Stimulated activated CD4-positive, alpha-beta T cell treated with anti-CD3 and anti-CD28 coated beads, Interleukin-12 subunit alpha, Interleukin-12 subunit beta, amount 100 ng/mL, for 24 hours (primary cell): ENCODE measurements at regions not wholly inside any gene's neighbourhood (a gene's known extent, or its start where the extent isn't known, plus 50 kb on each side); places are given as distances from the start of the nearest gene placed in this dataset.

Experiments
- DNase-seq, 2 experiments: peaks; one replicate each; pipeline ENCODE4 v3.0.0-alpha.2; 2020; ENCODE audit warnings: low read depth in 2 of 2

DNA sequence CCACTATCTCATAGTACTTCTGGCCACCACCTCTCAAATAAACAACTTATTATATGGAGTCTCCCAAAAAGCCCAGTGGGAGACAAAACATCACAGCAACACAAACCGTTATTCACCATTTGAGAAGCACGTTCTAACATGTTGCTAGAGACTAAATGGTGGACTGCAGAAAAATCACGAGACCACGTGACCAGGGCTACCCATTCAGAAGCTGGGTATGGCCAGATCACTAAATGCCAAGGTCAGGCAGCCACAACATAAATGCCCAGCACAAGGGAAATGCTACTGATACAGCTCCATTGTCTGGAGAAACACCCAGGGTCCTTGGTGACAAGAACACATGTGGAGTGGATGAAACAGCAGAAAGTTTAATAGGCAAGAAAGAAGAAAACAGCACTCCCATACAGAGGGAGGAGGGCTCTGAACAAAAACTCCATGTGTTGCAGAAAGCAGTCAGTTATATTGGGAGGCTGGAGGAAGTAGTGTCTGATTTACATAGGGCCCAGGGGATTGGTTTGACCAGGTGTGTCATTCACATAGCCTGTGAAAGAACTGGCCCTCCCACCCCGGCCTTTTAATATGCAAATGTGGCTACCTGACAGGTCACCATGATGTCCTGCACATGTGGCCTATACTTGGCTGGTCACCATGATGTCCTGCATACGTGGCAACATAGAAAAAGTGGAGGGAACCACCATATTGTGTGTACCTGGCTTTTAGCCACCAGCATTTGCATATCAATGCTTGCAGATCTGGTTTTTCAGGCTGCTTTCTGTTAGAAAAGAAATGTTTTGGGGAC lies 97.2 kb downstream of the TRIM36 start:
- DNase-seq = no peak

GRCh38 chr5:115070737-115071136 lies 99.0 kb downstream of the TRIM36 start:
- DNase-seq = no peak

GRCh38 chr5:115069087-115069968 lies 100.4 kb downstream of the TRIM36 start:
- no peak for DNase-seq

- DNase-seq = peak in 1 of 2 experiments; percentile 5
These were observed 101.2 kb downstream of the TRIM36 start for GRCh38 chr5:115068239-115069086.

GRCh38 chr5:115064380-115064779 lies 105.3 kb downstream of the TRIM36 start:
- DNase-seq = no peak

DNA sequence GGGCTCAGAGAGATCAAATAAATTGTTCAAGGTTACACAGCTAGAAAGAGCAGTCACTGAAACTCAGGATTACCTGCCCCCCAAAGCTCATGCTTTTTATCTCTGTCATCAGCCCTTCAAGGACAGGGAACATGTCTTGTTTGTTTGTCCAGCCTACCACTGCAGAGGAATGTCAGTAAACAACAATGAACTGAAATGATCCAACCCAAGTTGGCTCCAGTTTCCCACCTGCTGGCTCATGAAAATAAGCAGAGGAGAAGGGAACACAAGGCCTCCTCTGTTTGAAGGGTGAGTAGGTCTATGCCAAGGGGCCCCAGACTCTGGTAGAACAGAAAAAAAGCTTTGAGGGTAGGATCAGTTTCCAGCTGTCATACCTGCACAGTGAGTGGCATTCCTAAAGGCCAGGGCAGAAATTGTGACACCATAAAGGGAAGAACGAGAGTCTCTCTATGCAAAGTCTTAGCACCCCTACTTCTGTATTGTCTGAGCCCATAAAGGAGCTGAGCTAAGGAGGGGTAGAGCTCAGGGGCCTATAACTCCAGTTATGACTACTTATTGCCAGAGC lies 115.2 kb downstream of the TRIM36 start:
- no peak for DNase-seq

DNA sequence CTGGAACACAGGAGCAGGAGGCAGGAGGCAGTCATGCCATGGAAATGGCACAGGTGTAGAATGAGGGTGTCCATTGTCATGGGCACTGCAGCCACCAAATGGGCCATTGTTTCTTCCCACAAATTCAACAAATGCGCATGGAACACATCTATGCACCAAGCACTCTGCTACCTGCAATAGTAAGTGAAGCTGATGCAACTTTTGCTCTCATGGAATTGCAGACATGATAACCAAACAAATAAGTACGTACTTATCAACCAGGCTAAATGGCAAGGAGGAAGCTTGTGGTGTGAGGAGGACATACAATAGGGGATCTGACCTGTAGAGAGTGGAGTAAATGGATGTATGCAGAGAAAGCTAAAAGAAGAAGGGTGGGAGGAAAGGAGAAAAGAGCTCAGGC lies 116.8 kb downstream of the TRIM36 start:
- DNase-seq = no peak

GRCh38 chr5:115050866-115051265 lies 118.8 kb downstream of the TRIM36 start:
- no peak for DNase-seq

GRCh38 chr5:115033861-115034260 lies 135.8 kb downstream of the TRIM36 start:
- no peak for DNase-seq

DNA sequence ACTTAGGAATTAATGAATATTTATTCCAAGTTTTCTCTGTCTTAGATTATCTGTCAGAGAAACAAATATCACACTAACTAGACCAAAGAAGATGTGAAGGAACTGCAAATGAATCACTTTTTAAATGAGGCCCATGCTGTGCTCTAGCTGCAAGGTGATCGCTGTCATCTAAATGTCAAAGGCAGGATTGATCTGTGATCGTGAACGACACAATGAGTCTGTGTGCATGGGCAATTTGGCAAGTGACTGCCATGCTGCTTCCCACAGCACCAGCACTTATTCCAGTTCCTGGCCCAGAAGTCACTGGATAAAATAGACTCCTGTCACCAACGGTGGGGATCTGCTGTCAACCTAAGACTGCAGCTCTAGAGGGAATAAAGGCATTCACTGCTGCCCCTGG lies 141.2 kb downstream of the TRIM36 start:
- DNase-seq = no peak

DNA sequence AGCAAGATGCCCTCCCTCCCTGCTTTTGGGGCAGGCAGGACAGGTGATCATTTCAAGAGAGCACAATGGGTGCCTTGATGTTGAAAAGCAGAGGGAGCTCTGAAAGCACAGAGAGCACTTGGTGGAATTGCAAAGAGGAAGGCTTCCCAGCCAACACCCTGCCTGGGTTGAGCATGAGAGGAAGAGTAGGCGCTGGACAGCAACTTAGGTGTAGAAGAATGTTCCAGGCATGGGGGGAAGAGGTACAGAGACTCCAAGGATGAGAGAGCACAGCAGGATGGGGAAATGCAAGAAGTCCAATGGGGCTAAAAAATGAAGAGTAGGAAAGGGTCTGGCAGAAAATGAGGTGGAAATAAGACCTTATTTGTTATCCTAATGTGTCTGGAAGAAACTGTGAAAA lies 144.8 kb downstream of the TRIM36 start:
- no peak for DNase-seq

GRCh38 chr5:115022303-115022702 lies 147.4 kb downstream of the TRIM36 start:
- DNase-seq = no peak

- DNase-seq = no peak
These were observed 153.1 kb downstream of the TRIM36 start for GRCh38 chr5:115016646-115017045.

DNA sequence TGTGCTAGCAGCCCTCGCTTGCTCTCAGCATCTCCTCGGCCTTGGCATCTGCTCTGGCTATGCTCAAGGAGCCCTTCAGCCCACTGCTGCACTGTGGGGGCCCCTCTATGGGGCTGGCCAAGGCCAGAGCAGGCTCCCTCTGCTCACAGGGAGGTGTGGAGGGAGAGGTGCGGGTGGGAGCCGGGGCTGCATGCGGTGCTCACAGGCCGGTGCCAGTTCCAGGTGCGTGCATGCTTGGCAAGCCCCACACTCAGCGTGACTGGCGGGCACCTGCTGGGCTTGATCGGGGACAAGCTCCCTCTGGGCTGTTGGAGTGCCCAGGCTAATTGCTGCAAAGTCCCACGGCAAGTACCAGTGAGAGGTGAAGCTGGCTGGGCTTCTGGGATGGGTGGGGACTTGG lies 170.5 kb downstream of the TRIM36 start:
- DNase-seq = no peak

- DNase-seq = no peak
These were observed 180.2 kb downstream of the TRIM36 start for GRCh38 chr5:114989512-114989911.

DNA sequence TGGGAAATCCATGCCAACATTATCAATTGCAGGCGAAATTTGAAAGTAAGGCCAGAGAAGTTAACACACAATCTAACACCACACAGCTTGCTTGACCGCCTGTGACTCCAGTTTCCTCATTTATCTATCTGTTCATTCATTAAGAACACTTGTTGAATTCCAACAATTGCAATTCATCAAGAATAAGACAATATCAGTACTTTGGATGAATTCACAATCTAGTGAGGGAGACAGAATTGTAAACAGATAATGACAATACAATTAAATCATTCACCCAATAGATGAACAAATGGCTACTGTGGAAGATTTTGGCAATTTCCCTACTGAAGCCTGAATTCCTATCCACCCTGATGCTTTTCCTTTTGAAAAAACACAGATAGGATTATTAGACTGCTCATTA lies 181.6 kb downstream of the TRIM36 start:
- DNase-seq = no peak

DNA sequence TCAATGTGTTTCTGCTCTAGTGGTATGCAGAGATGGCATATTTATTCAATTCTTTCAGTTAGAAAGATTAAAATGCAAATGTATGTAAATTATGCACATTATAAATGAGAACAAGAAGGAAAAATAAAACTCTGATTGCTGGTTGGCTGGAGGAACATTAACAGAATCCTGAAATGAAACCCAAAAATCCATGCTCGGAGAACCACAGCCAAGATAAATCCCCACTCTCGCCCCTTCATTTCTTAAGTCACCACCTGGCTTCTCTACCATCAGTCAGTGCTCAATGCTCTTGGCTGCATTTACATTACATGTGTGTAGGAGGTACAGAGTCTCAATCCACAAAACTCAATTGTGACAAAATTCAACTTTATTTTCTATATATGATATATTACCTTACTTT lies 184.9 kb downstream of the TRIM36 start:
- no peak for DNase-seq

GRCh38 chr5:114981111-114981510 lies 188.6 kb downstream of the TRIM36 start:
- DNase-seq = no peak

GRCh38 chr5:114977979-114978573 lies 191.6 kb downstream of the TRIM36 start:
- DNase-seq = no peak

GRCh38 chr5:114969482-114969881 lies 200.2 kb downstream of the TRIM36 start:
- DNase-seq = no peak

DNA sequence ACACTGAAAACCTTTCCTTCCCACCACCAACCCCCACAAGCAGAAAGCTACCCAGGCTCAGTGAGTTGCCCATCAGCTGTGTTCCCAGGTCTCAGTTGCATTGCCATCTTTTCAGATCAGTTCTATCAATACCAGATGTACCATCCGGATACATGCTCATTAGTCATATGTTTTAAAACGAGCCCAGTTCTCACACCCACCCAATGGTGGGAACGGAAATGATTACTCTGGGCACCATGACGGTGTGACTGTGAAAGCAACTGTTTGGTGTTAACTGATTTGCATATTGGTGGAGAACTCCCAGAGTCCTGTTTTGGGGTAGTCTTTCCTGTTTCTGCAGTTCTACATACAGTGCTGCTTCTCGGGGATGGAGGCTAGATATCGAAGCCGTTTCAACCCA lies 212.3 kb downstream of the TRIM36 start:
- no peak for DNase-seq
